Astrocyte of the cerebellum (primary cell): ENCODE measurements at regions not wholly inside any gene's neighbourhood (a gene's known extent, or its start where the extent isn't known, plus 50 kb on each side); places are given as distances from the start of the nearest gene placed in this dataset.
"Not testable (repeated sequence)": the region's sequence is repeated elsewhere in the genome, so short reads cannot be mapped to it uniquely, and the experiment has no call there.

Source experiments
- DNase-seq: peaks from one replicate; pipeline ENCODE4 v3.0.0-alpha.2; 2011; ENCODE audit warnings: low read depth
- H3K4me3 ChIP-seq: 2 replicates; pipeline ENCODE4 v1.5.1; 2011; ENCODE audit warnings: mild to moderate bottlenecking, low read depth, low read length, moderate library complexity
- in situ Hi-C: cut with HindIII; loops from 2 replicates; pipeline ENCODE4 v1.10.0; 2017; ENCODE audit warnings: low sequenced_read_pairs
- TF ChIP-seq, protein P1 (sequence below): IDR thresholded peaks from 2 replicates; pipeline ENCODE4 v1.5.1; 2012; ENCODE audit warnings: low read length, low read depth, moderate library complexity, mild to moderate bottlenecking; ENCODE audit errors: missing control alignments

DNA sequence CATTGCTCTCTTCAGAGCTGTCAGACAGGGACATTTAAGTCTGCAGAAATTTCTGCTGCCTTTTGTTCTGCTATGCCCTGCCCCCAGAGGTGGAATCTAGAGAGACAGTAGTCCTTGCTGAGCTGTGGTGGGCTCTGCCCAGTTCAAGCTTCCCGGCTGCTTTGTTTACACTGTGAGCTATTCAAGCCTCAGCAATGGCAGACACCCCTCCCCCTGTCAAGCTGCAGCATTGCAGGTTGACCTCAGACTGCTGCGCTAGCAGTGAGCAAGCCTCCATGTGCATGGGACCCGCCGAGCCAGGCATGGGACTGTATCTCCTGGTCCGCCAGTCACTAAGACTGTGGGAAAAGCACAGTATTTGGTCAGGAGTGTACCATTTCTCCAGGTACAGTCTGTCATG is 53.6 kb upstream of the MAPK10 start:
- in situ Hi-C loops, DNase-seq, H3K4me3 ChIP-seq: not testable (repeated sequence)

DNA sequence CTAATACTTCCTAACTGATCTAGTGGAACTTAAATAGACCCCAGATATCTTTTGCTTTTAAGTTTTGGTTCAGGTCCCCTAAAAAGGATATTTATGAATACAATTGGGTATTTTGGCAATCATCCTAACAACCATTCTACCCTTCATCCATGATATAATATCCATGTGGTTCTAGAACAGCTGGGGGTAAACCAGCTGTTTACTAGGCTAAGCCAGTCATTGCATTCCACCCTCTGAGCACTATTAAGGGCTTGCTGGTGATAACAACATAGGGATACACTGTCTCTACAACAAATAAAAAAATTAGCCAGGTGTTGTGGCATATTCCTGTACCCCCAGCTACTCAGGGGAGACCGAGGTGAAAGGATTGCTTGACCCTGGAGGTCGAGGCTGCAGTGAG is 54.8 kb upstream of the MAPK10 start:
- H3K4me3 ChIP-seq = no peak overlapping the region
- in situ Hi-C loops = no loop called here
- peak; percentile 55 for DNase-seq
- TF ChIP-seq, protein P1, sequence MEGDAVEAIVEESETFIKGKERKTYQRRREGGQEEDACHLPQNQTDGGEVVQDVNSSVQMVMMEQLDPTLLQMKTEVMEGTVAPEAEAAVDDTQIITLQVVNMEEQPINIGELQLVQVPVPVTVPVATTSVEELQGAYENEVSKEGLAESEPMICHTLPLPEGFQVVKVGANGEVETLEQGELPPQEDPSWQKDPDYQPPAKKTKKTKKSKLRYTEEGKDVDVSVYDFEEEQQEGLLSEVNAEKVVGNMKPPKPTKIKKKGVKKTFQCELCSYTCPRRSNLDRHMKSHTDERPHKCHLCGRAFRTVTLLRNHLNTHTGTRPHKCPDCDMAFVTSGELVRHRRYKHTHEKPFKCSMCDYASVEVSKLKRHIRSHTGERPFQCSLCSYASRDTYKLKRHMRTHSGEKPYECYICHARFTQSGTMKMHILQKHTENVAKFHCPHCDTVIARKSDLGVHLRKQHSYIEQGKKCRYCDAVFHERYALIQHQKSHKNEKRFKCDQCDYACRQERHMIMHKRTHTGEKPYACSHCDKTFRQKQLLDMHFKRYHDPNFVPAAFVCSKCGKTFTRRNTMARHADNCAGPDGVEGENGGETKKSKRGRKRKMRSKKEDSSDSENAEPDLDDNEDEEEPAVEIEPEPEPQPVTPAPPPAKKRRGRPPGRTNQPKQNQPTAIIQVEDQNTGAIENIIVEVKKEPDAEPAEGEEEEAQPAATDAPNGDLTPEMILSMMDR = no peak

DNA sequence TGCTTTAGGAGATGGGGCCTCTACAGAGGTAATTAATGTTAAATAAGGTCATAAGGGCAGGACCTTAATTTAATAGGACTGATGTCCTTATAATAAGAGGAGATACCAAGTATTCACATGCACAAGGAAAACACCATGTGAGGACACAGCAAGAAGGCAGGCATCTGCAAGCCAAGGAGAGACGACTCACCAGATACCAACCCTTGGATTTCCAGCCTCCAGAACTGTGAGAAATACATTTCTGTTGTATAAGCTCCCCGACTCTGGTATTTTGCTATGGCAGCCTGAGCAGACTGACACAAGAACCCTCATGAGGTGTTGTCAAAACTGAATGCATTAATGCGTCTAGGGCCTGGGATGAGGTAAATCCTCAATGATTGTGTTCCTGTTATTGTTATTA is 56.2 kb upstream of the MAPK10 start:
- H3K4me3 ChIP-seq = no peak overlapping the region
- TF ChIP-seq, protein P1 = no peak
- DNase-seq = no peak
- in situ Hi-C loops = no loop called here

DNA sequence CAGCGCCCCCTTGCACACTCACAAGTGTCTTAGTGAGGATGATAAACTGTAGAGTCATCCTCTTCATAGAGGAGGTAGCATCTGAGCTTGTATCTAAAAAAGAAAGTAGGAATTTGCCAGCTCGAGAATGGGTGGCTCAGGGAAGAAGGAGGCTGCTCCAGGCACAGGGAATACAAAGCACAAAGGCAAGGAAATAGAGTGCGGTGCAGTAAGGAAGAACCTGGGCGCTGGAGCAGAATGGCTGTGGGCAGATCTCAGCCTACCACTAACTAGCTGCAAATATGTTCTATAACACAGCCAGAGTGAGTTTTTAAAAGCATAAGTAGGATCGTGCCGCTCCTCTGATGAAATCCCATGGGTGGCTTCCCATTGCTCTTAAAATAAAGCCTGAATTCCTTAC is 61.6 kb upstream of the MAPK10 start:
- in situ Hi-C loops = no loop called here
- no peak overlapping the region for H3K4me3 ChIP-seq
- no peak for DNase-seq
- TF ChIP-seq, protein P1 = no peak

DNA sequence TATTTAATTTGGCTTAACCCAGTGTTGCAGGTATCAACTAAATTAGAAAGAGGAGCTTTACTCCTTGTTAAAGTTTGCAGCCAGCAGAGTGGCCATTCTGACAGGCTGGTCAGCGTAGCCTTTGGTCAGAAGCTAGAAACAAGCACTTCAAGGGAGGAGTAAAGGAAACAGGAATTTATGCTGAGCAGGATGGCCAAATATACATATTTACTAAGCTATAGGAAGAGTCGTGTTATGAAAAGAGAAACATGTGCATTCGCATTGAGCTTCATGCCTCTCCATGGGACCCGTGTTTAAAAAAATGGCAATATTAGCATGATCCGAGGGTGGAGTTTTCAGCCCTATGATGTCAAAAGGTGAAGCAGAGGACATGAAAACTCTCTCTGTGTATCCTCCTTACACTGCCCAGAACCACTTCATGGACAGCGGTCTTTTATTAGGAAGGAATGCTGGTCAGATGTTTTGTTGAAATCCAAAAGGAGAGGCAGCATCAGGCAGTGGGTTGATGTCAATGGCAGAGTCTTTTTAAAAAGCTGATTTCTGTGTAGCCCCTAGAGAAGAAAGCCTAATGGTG is 71.8 kb upstream of the MAPK10 start:
- in situ Hi-C loops = no loop called here
- TF ChIP-seq, protein P1 = no peak

DNA sequence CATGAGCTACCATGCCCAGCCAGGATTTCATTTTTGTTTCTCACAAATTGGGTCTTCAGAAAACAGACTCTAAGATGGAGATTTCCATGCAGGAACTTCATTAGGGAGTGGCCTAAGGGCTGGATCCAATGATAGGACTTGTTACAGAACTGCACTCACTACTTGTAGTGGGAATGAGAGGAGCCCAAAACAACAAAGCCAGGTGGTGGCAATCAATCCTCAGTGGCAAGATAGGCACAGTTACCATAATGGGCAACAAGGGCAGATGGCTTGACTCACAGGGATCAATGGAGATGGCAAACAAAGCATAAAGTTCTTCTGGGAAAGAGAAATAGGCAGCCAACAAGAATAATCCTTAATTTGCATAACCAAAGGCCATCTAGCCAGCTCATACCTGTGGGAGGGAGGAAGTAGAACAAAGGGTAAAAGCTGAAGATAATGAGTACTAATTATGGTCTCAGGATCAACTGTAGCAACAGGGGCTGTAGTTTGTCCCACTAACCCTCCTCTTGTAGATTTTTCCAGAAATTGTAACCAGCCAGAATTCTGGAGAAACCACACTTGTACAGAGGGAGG is 72.8 kb upstream of the MAPK10 start:
- in situ Hi-C loops = no loop called here

More for the DNA sequence above, 71.8 kb upstream of the MAPK10 start:
- DNase-seq = no peak
- no peak overlapping the region for H3K4me3 ChIP-seq

DNA sequence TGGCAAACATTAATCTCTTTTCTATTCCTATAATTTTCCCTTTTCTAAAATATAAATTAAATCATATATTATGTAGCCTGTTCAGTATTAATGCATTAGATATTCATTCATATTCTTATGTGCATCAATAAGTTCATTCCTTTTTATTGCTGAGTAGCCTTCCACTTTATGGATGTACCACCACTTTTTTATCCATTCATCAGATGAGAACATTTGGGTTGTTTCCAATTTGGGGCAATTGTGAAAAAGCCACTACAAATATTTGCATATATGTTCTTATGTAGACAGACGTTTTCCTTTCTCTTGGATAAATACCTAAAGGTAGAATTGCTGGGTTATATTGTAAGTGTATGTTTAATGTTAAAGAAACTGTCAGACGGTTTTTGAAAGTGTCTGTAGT is 79.4 kb upstream of the MAPK10 start:
- H3K4me3 ChIP-seq = no peak overlapping the region
- DNase-seq = no peak
- in situ Hi-C loops = no loop called here
- TF ChIP-seq, protein P1 = no peak

More for the DNA sequence above, 72.8 kb upstream of the MAPK10 start:
- TF ChIP-seq, protein P1 = no peak
- no peak for DNase-seq
- no peak overlapping the region for H3K4me3 ChIP-seq
